ENCODE measurements at regions not wholly inside any gene's neighbourhood (a gene's known extent, or its start where the extent isn't known, plus 50 kb on each side); places are given as distances from the start of the nearest gene placed in this dataset.

- Histone ChIP-seq H3K4me3 (ENCODE audit: low read depth in 2 of 2, low read length in 1 of 2) (no peak overlapping the region), H3K79me2 (ENCODE audit: insufficient read depth) (no peaks in the 10 kb centered on the region), H3K27ac (ENCODE audit: low read depth in 2 of 2, low read length in 1 of 2) (no peak overlapping the region), H3K36me3 (replicated peaks in 1 of 2; ENCODE audit: control insufficient read depth in 1 of 2, insufficient read depth in 2 of 2, low read length in 1 of 2) (no peaks in the 10 kb centered on the region), H3K4me1 (ENCODE audit: control insufficient read depth in 1 of 2, insufficient read depth in 2 of 2, low read depth in 1 of 2, low read length in 1 of 2) (peaks cover 0 to 3% of the 10 kb centered on the region in 2 experiments; a peak in 1 of 4 replicates), H2AFZ (ENCODE audit: low read depth) (no peak overlapping the region), H4K20me1 (ENCODE audit: insufficient read depth) (no peaks in the 10 kb centered on the region), H3K9ac (no peak overlapping the region), H3K4me2 (no peak overlapping the region), H3K9me2 (no peaks in the 10 kb centered on the region), H3F3A (replicated peaks; ENCODE audit: insufficient read depth) (no peaks in the 10 kb centered on the region), H3K9me3 (no peaks in the 10 kb centered on the region), H3K27me3 (ENCODE audit: insufficient read depth) (no peaks in the 10 kb centered on the region; the same call in 1 of the 2 replicates)
- no peak for DNase-seq
- ChIA-PET POLR2A (no interaction called here), CTCF (interaction anchor here (0.9 to 1.6 kb wide), 4 partner anchors 17 to 180 kb away, joined by 3 to 4 read pairs (median 3); no protein-coding TSS in a partner anchor)
- TF ChIP-seq NFIC (IDR thresholded peaks at IDR 0.05; ENCODE audit: borderline replicate concordance) (no peak), FOSL2 (IDR thresholded peaks at IDR 0.05; ENCODE audit: borderline replicate concordance, low read depth) (no peak), TAF1 (IDR thresholded peaks at IDR 0.05; ENCODE audit: borderline replicate concordance, low read depth, low read length) (no peak), SMC3 (IDR thresholded peaks at IDR 0.05; ENCODE audit: low read depth, low read length) (peak; percentile 31; the same call in 1 of the 2 replicates), FOXJ3 (CRISPR knock-in tag; IDR thresholded peaks at IDR 0.05) (no peak), NRF1 (IDR thresholded peaks at IDR 0.05; ENCODE audit: low read depth, low read length) (no peak), RAD21 (IDR thresholded peaks at IDR 0.05; ENCODE audit: low read length) (peak; percentile 52), CTCF (IDR thresholded peaks at IDR 0.05) (peak; percentile 12; the same call in 1 of the 2 replicates), PBX3 (IDR thresholded peaks at IDR 0.05) (no peak), RXRA (IDR thresholded peaks at IDR 0.05; ENCODE audit: borderline replicate concordance, low read depth) (no peak), GATA2 (CRISPR knock-in tag; IDR thresholded peaks at IDR 0.05) (no peak), CHD2 (IDR thresholded peaks at IDR 0.05; ENCODE audit: low read length, partially characterized antibody) (no peak), MAX (IDR thresholded peaks at IDR 0.05; ENCODE audit: low read depth) (no peak)
- WGBS (ENCODE audit: low lambda C conversion rate), result 38% methylated on average over 7 of the region's 7 CpGs
Observed at GRCh38 chr19:31402529-31403316, 53.5 kb upstream of the TSHZ3 start.

GRCh38 chr19:31406106-31406505 lies 56.9 kb upstream of the TSHZ3 start:
- no peaks in the 10 kb centered on the region; the same call in 1 of the 2 replicates for H3K27me3 ChIP-seq (ENCODE audit: insufficient read depth)
- peaks cover 3 to 11% of the 10 kb centered on the region in 2 experiments; a peak in 2 of 4 replicates for H3K4me1 ChIP-seq (ENCODE audit: control insufficient read depth in 1 of 2, insufficient read depth in 2 of 2, low read depth in 1 of 2, low read length in 1 of 2)
- no peaks in the 10 kb centered on the region for H3K36me3 ChIP-seq (replicated peaks in 1 of 2; ENCODE audit: control insufficient read depth in 1 of 2, insufficient read depth in 2 of 2, low read length in 1 of 2)
- 52% methylated on average over 4 of the region's 4 CpGs for WGBS (ENCODE audit: low lambda C conversion rate)
- H3K27ac ChIP-seq (ENCODE audit: low read depth in 2 of 2, low read length in 1 of 2), result no peak overlapping the region
- CTCF ChIA-PET, result no interaction called here
- POLR2A ChIA-PET, result no interaction called here
- no peak overlapping the region for H3K4me3 ChIP-seq (ENCODE audit: low read depth in 2 of 2, low read length in 1 of 2)
- no peaks in the 10 kb centered on the region for H3K79me2 ChIP-seq (ENCODE audit: insufficient read depth)
- no peaks in the 10 kb centered on the region for H4K20me1 ChIP-seq (ENCODE audit: insufficient read depth)
- H3F3A ChIP-seq (replicated peaks; ENCODE audit: insufficient read depth), result no peaks in the 10 kb centered on the region
- H3K4me2 ChIP-seq, result no peak overlapping the region
- H3K9ac ChIP-seq, result no peak overlapping the region
- H3K9me3 ChIP-seq, result no peaks in the 10 kb centered on the region
- no peak overlapping the region for H2AFZ ChIP-seq (ENCODE audit: low read depth)
- no peak for DNase-seq
- H3K9me2 ChIP-seq, result no peaks in the 10 kb centered on the region
- TF ChIP-seq USF1 (IDR thresholded peaks at IDR 0.05; ENCODE audit: borderline replicate concordance, low read depth) (no peak), EZH2phosphoT487 (IDR thresholded peaks at IDR 0.05; ENCODE audit: borderline replicate concordance, low read depth) (no peak), MEF2A (IDR thresholded peaks at IDR 0.05; ENCODE audit: borderline replicate concordance, low read depth) (no peak), YY1 (IDR thresholded peaks at IDR 0.05; ENCODE audit: low read depth) (no peak), TCF12 (IDR thresholded peaks at IDR 0.05) (no peak), MAX (IDR thresholded peaks at IDR 0.05; ENCODE audit: low read depth) (no peak), REST (IDR thresholded peaks at IDR 0.05; ENCODE audit: low read depth, low read length) (no peak)

Measured in SK-N-SH (cell line).